DOHH2 (cell line): ENCODE measurements at regions not wholly inside any gene's neighbourhood (a gene's known extent, or its start where the extent isn't known, plus 50 kb on each side); places are given as distances from the start of the nearest gene placed in this dataset.

Experiments used
- CTCF ChIP-seq: fragments of 200-600 bp; sonication (generic); IDR thresholded peaks from one replicate; pipeline ENCODE4 v1.5.1; 2014; ENCODE audit warnings: antibody characterized with exemption, mild to moderate bottlenecking, low read depth, low read length; ENCODE audit not compliant: poor library complexity, severe bottlenecking
- EZH2phosphoT487 ChIP-seq: fragments of 200-600 bp; sonication (generic); IDR thresholded peaks from 2 replicates; pipeline ENCODE4 v1.6.1; 2017; ENCODE audit warnings: borderline replicate concordance, mild to moderate bottlenecking, antibody characterized with exemption, low read length, moderate library complexity, mixed read lengths

- TF ChIP-seq CTCF: no peak
- no peak for TF ChIP-seq EZH2phosphoT487
Observed at GRCh38 chr6:76803038-76803580, 660.2 kb downstream of the HTR1B start.
